Hepatocyte (in vitro differentiated cells): ENCODE measurements at regions not wholly inside any gene's neighbourhood (a gene's known extent, or its start where the extent isn't known, plus 50 kb on each side); places are given as distances from the start of the nearest gene placed in this dataset.

Experiments
- DNase-seq: peaks from one replicate; pipeline ENCODE4 v3.0.0-alpha.2; 2016; ENCODE audit warnings: low spot score
- H2AFZ ChIP-seq: fragments of 200-600 bp; sonication (generic); 2 replicates; pipeline ENCODE4 v1.6.0; 2016; ENCODE audit warnings: antibody characterized with exemption, mild to moderate bottlenecking
- H3K27ac ChIP-seq: fragments of 200-600 bp; sonication (generic); 2 replicates; pipeline ENCODE4 v1.5.1; 2016; ENCODE audit warnings: mild to moderate bottlenecking
- H3K27me3 ChIP-seq: fragments of 200-600 bp; sonication (generic); 2 replicates; pipeline ENCODE4 v1.6.1; 2016
- H3K36me3 ChIP-seq: fragments of 200-600 bp; sonication (generic); replicated peaks from 2 replicates; pipeline ENCODE4 v1.5.1; 2016; ENCODE audit warnings: low read depth; ENCODE audit not compliant: insufficient read depth
- H3K4me1 ChIP-seq: fragments of 200-600 bp; sonication (generic); 2 replicates; pipeline ENCODE4 v1.5.1; 2016; ENCODE audit warnings: mild to moderate bottlenecking, moderate library complexity; ENCODE audit not compliant: insufficient read depth
- H3K4me2 ChIP-seq: fragments of 200-600 bp; sonication (generic); 2 replicates; pipeline ENCODE4 v1.6.0; 2016
- H3K4me3 ChIP-seq: fragments of 200-600 bp; sonication (generic); 2 replicates; pipeline ENCODE4 v1.5.1; 2016; ENCODE audit warnings: mild to moderate bottlenecking
- H3K79me2 ChIP-seq: fragments of 200-600 bp; sonication (generic); 2 replicates; pipeline ENCODE4 v1.6.0; 2017; ENCODE audit warnings: mild to moderate bottlenecking
- H3K9me2 ChIP-seq: fragments of 200-600 bp; sonication (generic); replicated peaks from 2 replicates; pipeline ENCODE4 v1.6.0; 2017; ENCODE audit warnings: mild to moderate bottlenecking; ENCODE audit not compliant: insufficient read depth
- H3K9me3 ChIP-seq: fragments of 200-600 bp; sonication (generic); 2 replicates; pipeline ENCODE4 v1.5.1; 2016; ENCODE audit warnings: low read depth, mild to moderate bottlenecking
- H4K20me1 ChIP-seq: fragments of 200-600 bp; sonication (generic); 2 replicates; pipeline ENCODE4 v1.6.0; 2016; ENCODE audit warnings: mild to moderate bottlenecking; ENCODE audit not compliant: insufficient read depth, poor library complexity, severe bottlenecking
- EZH2 ChIP-seq: fragments of 200-600 bp; sonication (generic); IDR thresholded peaks from 2 replicates; pipeline ENCODE4 v1.6.1; 2016; ENCODE audit warnings: antibody characterized with exemption, mild to moderate bottlenecking, borderline replicate concordance
- EZH2phosphoT487 ChIP-seq: fragments of 200-600 bp; sonication (generic); IDR thresholded peaks from one replicate; pipeline ENCODE4 v1.6.1; 2018; ENCODE audit warnings: antibody characterized with exemption, mild to moderate bottlenecking, low read depth, moderate library complexity; ENCODE audit not compliant: unreplicated experiment, severe bottlenecking
- WGBS: methylation state at CpG from one replicate; pipeline ENCODE4 v1.1.6; 2016; ENCODE audit warnings: low lambda C conversion rate; ENCODE audit errors: missing lambda C conversion rate; 5-methylcytosine and 5-hydroxymethylcytosine counted together
- TF ChIP-seq, protein P1 (sequence below): fragments of 200-600 bp; sonication (generic); IDR thresholded peaks from 2 replicates; pipeline ENCODE4 v1.5.1; 2016; ENCODE audit warnings: antibody characterized with exemption, mild to moderate bottlenecking; ENCODE audit not compliant: poor library complexity

- Histone ChIP-seq H2AFZ (no peak overlapping the region), H3K9me2 (no peaks in the 10 kb centered on the region), H3K4me3 (no peak overlapping the region), H4K20me1 (no peaks in the 10 kb centered on the region), H3K4me2 (no peak overlapping the region), H3K27ac (no peak overlapping the region), H3K79me2 (no peaks in the 10 kb centered on the region), H3K27me3 (no peaks in the 10 kb centered on the region), H3K4me1 (no peaks in the 10 kb centered on the region), H3K36me3 (no peaks in the 10 kb centered on the region), H3K9me3 (no peaks in the 10 kb centered on the region)
- TF ChIP-seq, protein P1, sequence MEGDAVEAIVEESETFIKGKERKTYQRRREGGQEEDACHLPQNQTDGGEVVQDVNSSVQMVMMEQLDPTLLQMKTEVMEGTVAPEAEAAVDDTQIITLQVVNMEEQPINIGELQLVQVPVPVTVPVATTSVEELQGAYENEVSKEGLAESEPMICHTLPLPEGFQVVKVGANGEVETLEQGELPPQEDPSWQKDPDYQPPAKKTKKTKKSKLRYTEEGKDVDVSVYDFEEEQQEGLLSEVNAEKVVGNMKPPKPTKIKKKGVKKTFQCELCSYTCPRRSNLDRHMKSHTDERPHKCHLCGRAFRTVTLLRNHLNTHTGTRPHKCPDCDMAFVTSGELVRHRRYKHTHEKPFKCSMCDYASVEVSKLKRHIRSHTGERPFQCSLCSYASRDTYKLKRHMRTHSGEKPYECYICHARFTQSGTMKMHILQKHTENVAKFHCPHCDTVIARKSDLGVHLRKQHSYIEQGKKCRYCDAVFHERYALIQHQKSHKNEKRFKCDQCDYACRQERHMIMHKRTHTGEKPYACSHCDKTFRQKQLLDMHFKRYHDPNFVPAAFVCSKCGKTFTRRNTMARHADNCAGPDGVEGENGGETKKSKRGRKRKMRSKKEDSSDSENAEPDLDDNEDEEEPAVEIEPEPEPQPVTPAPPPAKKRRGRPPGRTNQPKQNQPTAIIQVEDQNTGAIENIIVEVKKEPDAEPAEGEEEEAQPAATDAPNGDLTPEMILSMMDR = no peak
- WGBS = 68% methylated on average over 4 of the region's 4 CpGs
- no peak for DNase-seq
These were observed 256.4 kb downstream of the ICE1 start for GRCh38 chr5:5678909-5679308.

- Histone ChIP-seq H2AFZ (no peak overlapping the region), H3K79me2 (no peaks in the 10 kb centered on the region), H3K4me3 (no peak overlapping the region), H3K9me3 (no peaks in the 10 kb centered on the region), H3K9me2 (no peaks in the 10 kb centered on the region), H3K4me2 (no peak overlapping the region), H3K36me3 (no peaks in the 10 kb centered on the region), H3K4me1 (no peaks in the 10 kb centered on the region), H3K27ac (no peak overlapping the region), H4K20me1 (no peaks in the 10 kb centered on the region), H3K27me3 (no peaks in the 10 kb centered on the region)
- DNase-seq = no peak
- 89% methylated on average over 2 of the region's 2 CpGs for WGBS
- TF ChIP-seq, protein P1 = no peak
- no peak for TF ChIP-seq EZH2phosphoT487
- TF ChIP-seq EZH2 = no peak
These were observed 255.3 kb downstream of the ICE1 start for GRCh38 chr5:5677738-5678137.

DNA sequence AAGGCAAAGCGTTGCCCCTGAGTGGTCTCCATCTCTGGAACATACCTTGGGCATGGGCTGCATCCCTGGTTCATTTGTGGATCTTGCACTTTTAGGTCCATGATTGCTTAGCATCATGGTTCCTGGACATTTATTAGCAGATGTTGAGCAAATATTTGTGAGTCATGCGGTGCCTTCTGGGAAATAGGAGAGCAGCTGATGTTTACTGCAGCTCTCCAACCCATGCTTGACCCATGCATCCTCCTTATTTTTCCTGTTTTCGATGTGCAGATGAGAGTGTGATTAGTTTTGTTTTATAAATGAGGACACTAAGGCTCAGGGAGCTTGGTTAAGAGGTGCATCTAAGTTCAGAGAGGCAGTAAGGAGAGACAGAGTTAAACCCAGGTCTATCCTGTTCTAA is 253.7 kb downstream of the ICE1 start:
- Histone ChIP-seq H3K9me2 (no peaks in the 10 kb centered on the region), H2AFZ (no peak overlapping the region), H3K4me2 (no peak overlapping the region), H4K20me1 (no peaks in the 10 kb centered on the region), H3K27ac (no peak overlapping the region), H3K79me2 (no peaks in the 10 kb centered on the region), H3K9me3 (no peaks in the 10 kb centered on the region), H3K4me1 (no peaks in the 10 kb centered on the region), H3K4me3 (no peak overlapping the region), H3K36me3 (no peaks in the 10 kb centered on the region), H3K27me3 (no peaks in the 10 kb centered on the region)
- TF ChIP-seq, protein P1 = no peak
- no peak for TF ChIP-seq EZH2phosphoT487
- TF ChIP-seq EZH2 = no peak
- WGBS = 85% methylated on average over 3 of the region's 3 CpGs
- no peak for DNase-seq

DNA sequence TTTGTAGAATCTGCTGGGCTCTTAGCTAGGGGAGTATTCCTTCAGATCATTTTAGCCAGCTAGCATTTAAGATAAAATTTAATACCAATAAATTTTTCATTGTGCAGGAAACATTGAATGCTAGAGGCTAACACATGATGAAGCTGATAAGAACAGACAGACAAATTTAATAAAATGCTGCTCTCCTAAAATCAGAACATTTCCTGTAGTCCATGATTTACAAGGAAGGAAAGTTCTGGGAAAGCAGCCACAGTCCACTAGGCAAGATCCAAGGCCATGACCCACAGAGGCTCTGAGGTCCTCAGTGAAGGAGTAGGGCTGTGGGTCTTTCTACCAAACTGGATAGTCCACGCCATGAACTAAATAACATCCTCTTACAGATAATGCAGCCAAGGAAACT is 253.0 kb downstream of the ICE1 start:
- WGBS = 92% methylated on average over 1 of the region's 1 CpG
- Histone ChIP-seq H2AFZ (no peak overlapping the region), H4K20me1 (no peaks in the 10 kb centered on the region), H3K9me2 (no peaks in the 10 kb centered on the region), H3K4me1 (no peaks in the 10 kb centered on the region), H3K9me3 (no peaks in the 10 kb centered on the region), H3K36me3 (no peaks in the 10 kb centered on the region), H3K27me3 (no peaks in the 10 kb centered on the region), H3K4me2 (no peak overlapping the region), H3K27ac (no peak overlapping the region), H3K4me3 (no peak overlapping the region), H3K79me2 (no peaks in the 10 kb centered on the region)
- TF ChIP-seq, protein P1 = no peak
- no peak for DNase-seq
